Esophagus muscularis mucosa (tissue), 4 donors: ENCODE measurements at regions not wholly inside any gene's neighbourhood (a gene's known extent, or its start where the extent isn't known, plus 50 kb on each side); places are given as distances from the start of the nearest gene placed in this dataset.

ENCODE experiments used
- EP300 ChIP-seq: sonication (generic); formaldehyde crosslinking; IDR thresholded peaks from one replicate; pipeline ENCODE4 v1.6.1; 2017; ENCODE audit warnings: antibody characterized with exemption
- POLR2A ChIP-seq: fragments of 450-650 bp; IDR thresholded peaks from one replicate; pipeline ENCODE4 v1.6.1; 2017; ENCODE audit warnings: antibody characterized with exemption, moderate library complexity, mild to moderate bottlenecking, low read depth
- POLR2AphosphoS5 ChIP-seq, 2 donors: sonication (generic); formaldehyde crosslinking; IDR thresholded peaks; one replicate each; pipeline ENCODE4 v1.6.1; 2017; ENCODE audit warnings: antibody characterized with exemption in 2 of 2
- TF ChIP-seq, protein P1 (sequence below), 3 experiments: fragments of 200-600 bp in 2 of 3; fragments of 450-650 bp in 1 of 3; sonication (generic) in 2 of 3; IDR thresholded peaks; one replicate each; pipeline ENCODE4 v1.5.1; 2017 to 2019; ENCODE audit warnings: antibody characterized with exemption in 3 of 3, mild to moderate bottlenecking in 2 of 3, moderate library complexity in 1 of 3

DNA sequence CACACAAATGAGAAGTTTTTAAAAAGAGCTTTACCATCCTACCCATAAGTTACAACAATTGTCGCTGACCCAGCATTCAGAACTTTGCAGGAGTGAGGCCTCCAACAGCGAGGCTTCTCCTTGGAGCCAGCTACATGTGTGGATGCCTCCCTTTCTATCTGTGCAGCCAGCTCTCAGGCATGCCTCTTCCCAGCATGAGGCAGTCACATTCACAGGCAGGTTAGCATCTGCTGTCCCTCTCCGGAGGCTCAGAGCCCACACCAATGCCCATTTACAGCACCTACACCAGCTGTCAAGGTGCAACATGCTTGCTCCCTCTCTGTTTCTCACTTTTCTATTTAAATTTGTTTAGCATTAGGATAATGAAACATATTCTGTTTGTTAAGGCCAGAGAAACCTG is 278.7 kb upstream of the PODXL start:
- TF ChIP-seq, protein P1, sequence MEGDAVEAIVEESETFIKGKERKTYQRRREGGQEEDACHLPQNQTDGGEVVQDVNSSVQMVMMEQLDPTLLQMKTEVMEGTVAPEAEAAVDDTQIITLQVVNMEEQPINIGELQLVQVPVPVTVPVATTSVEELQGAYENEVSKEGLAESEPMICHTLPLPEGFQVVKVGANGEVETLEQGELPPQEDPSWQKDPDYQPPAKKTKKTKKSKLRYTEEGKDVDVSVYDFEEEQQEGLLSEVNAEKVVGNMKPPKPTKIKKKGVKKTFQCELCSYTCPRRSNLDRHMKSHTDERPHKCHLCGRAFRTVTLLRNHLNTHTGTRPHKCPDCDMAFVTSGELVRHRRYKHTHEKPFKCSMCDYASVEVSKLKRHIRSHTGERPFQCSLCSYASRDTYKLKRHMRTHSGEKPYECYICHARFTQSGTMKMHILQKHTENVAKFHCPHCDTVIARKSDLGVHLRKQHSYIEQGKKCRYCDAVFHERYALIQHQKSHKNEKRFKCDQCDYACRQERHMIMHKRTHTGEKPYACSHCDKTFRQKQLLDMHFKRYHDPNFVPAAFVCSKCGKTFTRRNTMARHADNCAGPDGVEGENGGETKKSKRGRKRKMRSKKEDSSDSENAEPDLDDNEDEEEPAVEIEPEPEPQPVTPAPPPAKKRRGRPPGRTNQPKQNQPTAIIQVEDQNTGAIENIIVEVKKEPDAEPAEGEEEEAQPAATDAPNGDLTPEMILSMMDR (IDR thresholded peaks at IDR 0.05) = no peak
- TF ChIP-seq POLR2A (no peak), POLR2AphosphoS5 (IDR thresholded peaks at IDR 0.05) (no peak), EP300 (no peak)
